ENCODE measurements at regions not wholly inside any gene's neighbourhood (a gene's known extent, or its start where the extent isn't known, plus 50 kb on each side); places are given as distances from the start of the nearest gene placed in this dataset.

DNA sequence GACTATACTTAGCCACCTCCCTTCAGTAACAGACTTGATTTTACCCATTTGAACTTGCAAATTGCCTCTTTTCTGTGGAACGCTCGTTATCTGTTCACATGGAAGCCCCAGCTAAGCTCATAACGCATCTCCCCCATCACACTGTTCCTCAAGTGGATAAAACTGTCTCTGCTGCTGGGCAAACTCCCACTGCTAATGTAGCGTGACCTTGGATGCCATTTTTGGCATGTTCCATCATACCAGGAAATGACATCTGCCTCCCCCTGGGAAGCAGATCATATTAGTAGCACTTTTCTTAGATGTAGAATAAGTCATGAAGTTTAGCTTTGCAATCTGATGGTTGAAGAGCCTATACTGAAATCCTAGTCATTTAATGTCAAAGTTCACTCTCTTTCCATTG lies 528.7 kb upstream of the PLXNA2 start:
- DNase-seq, result no peak

DNA sequence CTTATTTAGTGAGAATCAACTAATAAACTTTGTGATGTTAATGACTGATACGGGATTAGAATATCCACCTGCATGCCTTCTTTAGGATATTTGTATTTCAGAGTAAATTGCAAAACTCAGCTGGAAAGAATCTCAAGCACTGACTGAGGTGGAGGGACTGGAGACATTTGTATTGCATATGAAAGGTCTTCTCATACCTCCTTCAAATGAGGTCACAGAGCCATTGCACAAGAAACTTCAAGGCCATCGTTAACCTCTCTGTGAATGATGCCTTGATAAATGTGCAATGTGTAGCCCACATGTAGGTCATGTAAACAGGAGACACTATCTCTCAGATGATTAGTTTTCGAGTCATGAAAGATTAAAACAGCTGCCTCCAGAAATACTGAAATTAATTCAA lies 531.7 kb upstream of the PLXNA2 start:
- no peak for DNase-seq

DNA sequence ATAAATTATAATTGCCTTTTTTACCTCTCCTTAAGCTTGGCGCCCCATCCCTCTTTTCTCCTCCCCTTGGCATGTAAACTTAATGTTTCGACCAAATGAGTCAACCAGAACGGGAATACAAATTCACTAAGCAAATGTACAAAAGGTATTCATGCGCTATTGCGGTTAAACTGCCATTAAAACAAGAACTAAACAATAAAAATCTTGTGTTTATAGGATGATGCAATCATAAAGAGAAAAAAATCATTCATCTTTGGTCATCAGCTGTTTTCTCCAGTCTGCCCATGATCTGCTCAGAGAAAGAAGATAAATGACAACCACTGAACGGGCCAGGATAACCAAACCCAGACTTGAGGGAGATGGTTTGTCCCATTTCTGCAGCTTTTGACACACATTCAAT lies 534.2 kb upstream of the PLXNA2 start:
- DNase-seq, result no peak

GRCh38 chr1:208781391-208782045 lies 537.3 kb upstream of the PLXNA2 start:
- no peak for DNase-seq

DNA sequence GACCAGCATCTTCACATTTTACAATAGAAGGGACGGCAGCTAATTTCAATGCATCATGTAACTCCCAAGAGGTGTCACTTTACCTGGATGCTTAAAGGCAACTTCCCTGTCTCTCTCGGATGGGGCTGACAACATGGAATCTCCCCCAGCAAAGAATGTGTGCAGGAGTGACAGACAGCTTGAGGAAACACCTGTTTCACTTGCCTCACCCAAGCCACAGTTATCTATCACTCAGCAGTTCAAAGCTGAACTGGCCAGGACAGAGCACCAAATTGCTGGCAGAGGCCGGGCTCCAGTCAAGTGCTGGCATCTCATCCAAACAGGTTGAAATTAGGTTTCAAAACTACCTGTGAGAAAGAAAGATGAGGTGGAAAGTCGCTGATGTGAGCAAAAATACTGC lies 538.0 kb upstream of the PLXNA2 start:
- DNase-seq, result no peak

DNA sequence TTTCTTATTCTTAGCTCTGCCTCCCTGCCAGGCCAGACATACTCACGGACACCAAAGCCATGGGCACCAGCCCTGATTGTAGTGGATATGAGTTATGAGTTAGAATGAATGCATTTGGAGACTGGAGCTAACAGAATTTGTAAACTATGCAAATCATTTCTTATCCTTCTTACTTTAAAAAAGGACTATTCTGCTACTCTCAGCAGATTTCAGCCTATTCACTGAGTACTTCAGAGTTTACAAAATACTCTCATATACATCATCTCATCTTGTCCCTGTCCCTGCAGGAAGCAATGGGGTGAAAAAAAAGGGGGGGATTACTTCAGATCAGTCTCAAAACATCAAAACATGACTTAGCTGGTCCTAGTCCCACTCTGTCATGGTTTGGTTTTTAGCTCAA lies 541.4 kb upstream of the PLXNA2 start:
- no peak for DNase-seq

DNA sequence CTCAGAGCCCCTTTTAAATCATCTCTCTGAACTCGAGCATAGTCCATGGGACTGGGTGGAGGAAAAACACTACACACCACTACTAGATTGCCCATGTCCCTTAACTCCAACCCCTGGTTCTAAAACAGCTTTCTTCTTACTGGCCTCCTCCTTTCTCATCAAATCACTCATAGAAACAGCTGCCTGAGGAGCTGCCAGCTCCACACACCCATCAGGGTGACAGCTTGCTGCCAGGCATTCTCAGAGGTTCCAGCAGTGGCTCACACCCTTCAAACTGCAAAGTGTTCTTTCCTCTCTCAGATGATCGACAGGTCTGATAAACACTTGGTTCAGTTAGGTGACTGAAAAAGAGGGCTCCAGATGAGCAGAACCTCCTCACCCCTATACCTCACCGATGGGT lies 543.0 kb upstream of the PLXNA2 start:
- no peak for DNase-seq

DNA sequence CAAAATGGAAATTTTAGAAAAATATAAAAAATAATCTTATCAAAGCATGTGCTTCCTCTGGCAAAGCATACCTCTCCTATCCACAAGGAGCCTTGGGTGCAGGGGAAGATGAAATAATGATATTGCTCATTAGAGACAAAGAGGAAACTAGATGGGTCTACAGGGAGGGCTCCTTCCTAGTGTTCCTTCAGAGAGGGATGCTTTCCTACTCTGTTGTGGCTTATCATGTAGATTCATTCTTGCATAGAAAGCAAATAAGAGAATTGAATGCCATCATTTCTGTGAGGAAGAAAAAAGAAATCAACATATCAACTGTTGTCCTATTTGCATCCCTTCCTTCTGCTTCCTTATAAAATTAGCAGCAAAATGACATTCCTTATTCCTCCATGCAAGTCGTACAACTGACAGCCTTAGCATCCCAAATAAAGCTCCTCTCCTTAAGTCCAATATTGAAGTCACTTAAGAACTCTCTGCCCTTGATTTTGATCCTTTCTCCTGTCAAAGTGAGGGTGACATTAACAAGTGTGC lies 543.9 kb upstream of the PLXNA2 start:
- no peak for DNase-seq

GRCh38 chr1:208791456-208791855 lies 547.3 kb upstream of the PLXNA2 start:
- no peak for DNase-seq

DNA sequence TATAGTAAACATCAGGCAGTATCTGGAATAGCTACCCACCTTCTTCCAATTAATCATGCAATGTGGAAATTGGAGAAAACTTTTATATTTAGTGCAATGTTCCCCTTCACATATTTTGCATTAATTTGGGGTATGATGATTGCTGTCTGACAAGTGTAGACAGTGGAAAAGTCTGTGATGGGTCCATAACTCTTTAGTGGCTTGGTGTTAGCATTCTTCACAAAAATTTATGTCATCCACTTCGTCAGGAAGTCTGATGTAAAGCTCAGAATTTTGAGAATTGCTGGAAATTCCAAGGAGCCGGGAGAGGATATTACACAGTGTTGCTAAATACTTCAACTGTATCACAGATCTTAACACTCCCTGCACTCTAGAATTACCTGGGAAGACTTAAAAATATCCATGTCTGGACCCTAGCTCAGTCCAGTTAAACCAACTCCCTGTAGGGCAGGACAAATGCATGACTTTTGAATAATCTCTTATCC lies 549.7 kb upstream of the PLXNA2 start:
- DNase-seq, result no peak

DNA sequence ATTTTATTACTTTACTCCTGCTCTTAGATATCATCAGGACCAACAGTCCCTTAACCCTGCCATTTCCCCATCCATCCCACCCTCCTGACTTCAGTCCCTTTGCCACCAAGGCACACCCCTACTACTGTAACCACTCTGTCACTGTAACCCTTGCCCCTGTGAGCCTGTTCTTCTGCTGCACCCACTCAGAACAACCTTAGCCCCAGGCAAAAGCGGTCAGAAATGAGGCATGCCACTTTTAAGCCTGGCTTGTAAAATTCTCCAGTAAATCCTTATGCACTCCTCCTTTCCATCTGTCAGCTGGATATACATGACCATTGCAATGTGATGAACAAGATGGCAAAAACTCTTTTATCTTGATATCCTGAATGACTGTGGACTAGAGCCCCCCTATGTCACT lies 555.0 kb upstream of the PLXNA2 start:
- no peak for DNase-seq

- peak in 4 of 56 donors; percentile 2 to 24 (median 8) for DNase-seq
Measured at GRCh38 chr1:208803011-208803811, 559.0 kb upstream of the PLXNA2 start.

DNA sequence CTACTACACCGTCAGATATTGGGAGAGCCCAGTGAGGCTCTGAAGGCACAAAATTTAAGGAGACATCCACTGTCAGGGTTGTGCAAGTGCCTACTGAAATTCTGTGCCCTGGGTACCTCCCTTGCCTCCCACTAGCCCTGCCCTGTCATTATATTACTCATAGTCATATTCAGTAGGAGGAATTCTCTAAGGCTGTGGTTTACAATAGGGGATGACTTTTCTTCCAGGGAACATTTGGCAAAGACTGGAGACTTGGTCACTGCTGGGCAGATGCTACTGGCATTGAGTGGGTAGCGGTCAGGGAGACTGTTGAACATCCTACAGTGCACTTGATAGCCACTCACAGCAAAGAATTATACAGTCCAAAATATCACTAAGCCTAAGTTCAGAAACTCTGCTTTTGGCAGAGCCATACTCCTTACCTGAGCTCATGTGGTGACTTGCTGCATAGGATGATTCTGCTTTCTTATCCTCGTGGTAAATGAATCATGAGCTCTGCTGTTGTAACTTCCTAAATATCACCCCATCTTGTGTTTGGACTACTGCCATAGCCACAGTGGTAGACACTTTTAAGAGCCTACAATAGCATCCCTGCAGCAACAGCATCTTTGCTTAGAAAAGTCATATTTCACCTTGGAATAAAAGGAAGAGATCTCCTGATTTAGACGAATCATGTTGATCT lies 563.4 kb upstream of the PLXNA2 start:
- DNase-seq, result no peak

GRCh38 chr1:208808301-208808700 lies 564.1 kb upstream of the PLXNA2 start:
- DNase-seq, result no peak

- DNase-seq, result no peak
Measured at GRCh38 chr1:208809876-208810275, 565.7 kb upstream of the PLXNA2 start.

GRCh38 chr1:208818770-208819445 lies 574.7 kb upstream of the PLXNA2 start:
- DNase-seq, result no peak

DNA sequence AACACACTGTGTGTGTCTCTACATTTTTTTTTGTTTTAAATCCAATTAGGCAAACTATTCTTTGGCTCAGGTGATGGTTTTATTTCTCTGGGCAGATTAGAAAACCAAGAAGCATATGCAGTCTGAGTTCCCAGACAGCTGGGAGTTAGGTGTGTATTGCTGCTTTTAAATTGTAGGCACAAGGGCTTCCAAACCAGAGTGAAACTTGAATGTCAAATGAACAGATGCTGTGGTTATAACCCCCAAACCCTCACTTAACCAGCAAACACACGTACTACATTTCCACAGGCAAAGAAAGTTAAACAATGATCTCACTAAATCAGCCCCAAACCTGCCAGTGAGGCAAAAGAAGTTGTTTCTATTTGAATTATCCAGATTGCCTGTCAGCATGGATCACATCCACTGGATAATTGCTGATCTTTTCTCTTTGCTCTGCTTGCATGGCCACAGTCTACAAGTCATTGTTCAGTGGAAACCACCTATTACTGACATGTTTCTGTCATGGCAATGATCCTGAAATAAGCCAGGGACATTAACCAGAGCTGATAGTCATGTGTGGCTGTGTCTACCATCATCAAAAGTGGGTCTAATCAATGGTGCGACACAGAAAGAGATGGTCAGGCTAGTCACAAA lies 576.5 kb upstream of the PLXNA2 start:
- DNase-seq, result no peak

DNA sequence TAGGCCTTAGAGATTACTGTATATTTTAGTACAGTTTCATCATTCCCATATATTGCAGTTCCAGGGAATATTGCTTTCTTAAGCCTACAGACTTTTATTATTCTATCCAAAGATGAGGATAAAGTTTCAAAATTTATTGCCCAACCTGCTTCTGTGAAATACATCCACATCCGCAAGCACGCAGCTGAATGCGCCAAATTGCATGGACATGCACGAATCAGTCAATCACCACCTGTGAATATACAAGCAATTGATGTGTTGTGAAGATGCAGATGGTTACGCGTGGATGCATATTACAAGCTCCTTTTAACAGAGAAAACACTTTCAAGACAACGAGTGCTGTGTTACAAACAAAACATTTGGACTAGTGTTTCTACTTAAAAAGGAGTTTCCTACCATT lies 577.8 kb upstream of the PLXNA2 start:
- no peak for DNase-seq

DNA sequence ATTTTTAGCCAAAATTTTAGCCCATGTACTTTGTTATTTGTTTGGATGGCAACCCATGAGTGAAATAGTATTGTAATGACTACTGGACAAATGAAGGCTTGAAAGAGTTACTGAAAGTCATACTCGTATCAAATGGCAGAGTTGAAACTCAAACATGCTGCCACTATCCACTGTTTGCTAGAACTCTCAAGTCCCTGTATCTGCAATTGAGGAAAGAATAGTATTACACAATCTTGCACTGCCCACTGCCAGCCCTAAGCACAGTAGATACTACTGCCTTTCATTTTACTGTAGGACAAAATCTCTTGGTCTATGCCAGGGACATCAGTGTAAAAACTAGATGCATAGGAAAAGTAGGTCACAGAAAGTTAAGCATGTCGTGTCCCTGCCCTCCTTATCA lies 581.1 kb upstream of the PLXNA2 start:
- no peak for DNase-seq

DNA sequence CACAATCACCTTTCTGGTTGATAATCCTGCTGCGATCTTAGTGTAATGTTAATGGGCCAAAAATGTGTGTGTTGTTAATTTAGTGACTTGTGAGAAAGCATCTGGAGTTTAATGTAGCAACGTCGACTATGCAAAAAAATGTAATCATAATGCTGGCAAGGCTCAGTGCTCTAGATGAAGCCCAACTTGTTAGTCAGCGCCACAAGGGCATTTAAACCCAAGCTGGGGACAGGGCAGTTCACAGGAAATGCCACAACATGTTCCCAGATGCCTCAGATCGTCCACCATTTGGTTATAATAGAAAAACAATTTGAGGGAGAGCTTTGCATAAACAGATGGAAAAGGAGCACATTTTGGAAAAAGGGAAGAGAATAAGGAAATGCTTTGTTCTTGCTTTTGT lies 585.4 kb upstream of the PLXNA2 start:
- no peak for DNase-seq

Data from amygdala (tissue), 56 donors.